Prostate gland (tissue), 2 donors: ENCODE measurements at regions not wholly inside any gene's neighbourhood (a gene's known extent, or its start where the extent isn't known, plus 50 kb on each side); places are given as distances from the start of the nearest gene placed in this dataset.

Experiments used
- DNase-seq: peaks from one replicate; pipeline ENCODE4 v3.0.0-alpha.2; 2019; ENCODE audit warnings: low spot score
- H3K27ac ChIP-seq, 2 donors: fragments of 200-600 bp; sonication (generic); 2 replicates each; pipeline ENCODE4 v1.5.1; 2017 to 2019
- H3K27me3 ChIP-seq: fragments of 200-600 bp; sonication (generic); replicated peaks from 2 replicates; pipeline ENCODE4 v1.5.1; 2019; ENCODE audit not compliant: insufficient read depth
- H3K36me3 ChIP-seq, 2 donors: fragments of 200-600 bp; sonication (generic); 1 replicate in 1 of 2; 2 replicates in 1 of 2; pipeline versions ENCODE4 v1.5.1 to v1.8.1; 2017 to 2019
- H3K4me1 ChIP-seq: fragments of 200-600 bp; sonication (generic); replicated peaks from 2 replicates; pipeline ENCODE4 v1.5.1; 2019
- H3K4me3 ChIP-seq, 2 donors: fragments of 200-600 bp; sonication (generic); 2 replicates each; pipeline ENCODE4 v1.5.1; 2017 to 2019
- H3K9me3 ChIP-seq: fragments of 200-600 bp; sonication (generic); 2 replicates; pipeline ENCODE4 v1.5.1; 2017
- CTCF ChIP-seq, 4 experiments: fragments of 200-600 bp in 2 of 4; fragments of 450-650 bp in 2 of 4; sonication (generic) in 2 of 4; IDR thresholded peaks; 1 replicate in 3 of 4; 2 replicates in 1 of 4; pipeline ENCODE4 v1.5.1; 2016 to 2019; ENCODE audit warnings: antibody characterized with exemption in 4 of 4, mild to moderate bottlenecking in 2 of 4, moderate library complexity in 2 of 4
- POLR2A ChIP-seq: fragments of 450-650 bp; IDR thresholded peaks from one replicate; pipeline ENCODE4 v1.6.1; 2016; ENCODE audit warnings: antibody characterized with exemption, mild to moderate bottlenecking
- POLR2AphosphoS5 ChIP-seq: sonication (generic); formaldehyde crosslinking; IDR thresholded peaks from one replicate; pipeline ENCODE4 v1.6.1; 2017; ENCODE audit warnings: antibody characterized with exemption
- WGBS: methylation state at CpG from one replicate; pipeline ENCODE4 v1.1.5; 2018; 5-methylcytosine and 5-hydroxymethylcytosine counted together
- intact Hi-C: fragments of 100-400 bp; cut with DNase I; formaldehyde crosslinking; loops from one replicate; pipeline ENCODE4 v1.14.2; 2022

DNA sequence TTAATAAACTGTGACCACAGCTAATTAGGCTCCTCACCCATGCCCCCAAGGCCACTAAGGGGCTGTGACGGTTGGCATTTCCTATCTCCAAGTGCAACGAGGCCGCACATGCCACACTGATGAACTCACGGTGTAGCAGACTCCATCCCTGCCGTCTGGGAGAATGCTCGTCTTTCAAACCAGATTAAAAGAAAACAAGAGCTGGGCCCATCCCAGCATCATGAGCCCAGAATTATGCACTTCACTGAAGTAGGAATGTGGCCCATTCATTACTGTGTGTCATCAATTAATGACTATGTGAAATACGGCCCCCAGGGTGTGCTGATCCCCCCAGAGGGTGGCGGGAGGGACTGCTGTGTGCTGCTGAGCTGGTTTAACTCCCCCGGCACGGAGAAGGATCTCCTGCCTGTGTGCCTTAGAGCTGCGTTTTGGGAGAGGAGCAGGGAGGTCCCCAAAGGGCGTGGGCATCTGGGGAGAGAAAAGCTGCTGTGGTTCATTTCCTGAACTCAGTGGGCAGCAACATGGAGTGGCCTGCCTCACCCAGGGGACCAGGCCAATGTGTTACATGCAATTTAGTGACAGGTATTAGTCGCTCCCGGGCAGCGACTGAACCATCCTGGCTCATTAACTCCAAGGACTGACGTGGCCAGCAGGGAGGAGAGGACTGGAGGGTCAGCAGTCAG, 194.5 kb downstream of the FOXL1 start:
- DNase-seq: no peak
- Histone ChIP-seq H3K27me3 (no peaks in the 10 kb centered on the region), H3K36me3 (no peaks in the 10 kb centered on the region), H3K4me3 (no peak overlapping the region), H3K27ac (no peak overlapping the region), H3K9me3 (no peaks in the 10 kb centered on the region), H3K4me1 (no peaks in the 10 kb centered on the region)
- 72% methylated on average over 16 of the region's 16 CpGs for WGBS
- TF ChIP-seq POLR2A: no peak
- no peak for TF ChIP-seq CTCF (IDR thresholded peaks at IDR 0.05)
- no peak for TF ChIP-seq POLR2AphosphoS5
- intact Hi-C loops: no loop called here

DNA sequence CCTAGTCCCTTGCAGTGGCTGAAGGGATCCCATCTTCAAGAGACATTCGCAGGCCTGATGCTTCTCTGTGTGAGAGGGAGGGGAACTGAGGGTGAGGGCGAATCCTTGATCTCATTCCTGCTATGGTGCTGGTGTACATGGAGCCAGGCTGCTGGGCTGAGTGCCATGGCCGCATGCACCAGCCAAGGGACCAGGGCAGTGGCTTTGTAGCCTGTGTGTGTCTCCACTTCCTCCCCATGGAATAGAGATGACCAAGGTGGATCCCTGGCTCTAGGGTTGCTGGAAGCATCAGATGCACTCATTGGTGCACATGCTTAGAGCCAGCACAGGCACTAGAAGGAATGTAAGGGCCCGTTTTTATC, 195.0 kb downstream of the FOXL1 start:
- no peak for TF ChIP-seq POLR2AphosphoS5
- no peak for TF ChIP-seq CTCF (IDR thresholded peaks at IDR 0.05)
- no peak for TF ChIP-seq POLR2A
- no peak for DNase-seq
- no peaks in the 10 kb centered on the region for H3K36me3 ChIP-seq
- H3K9me3 ChIP-seq: no peaks in the 10 kb centered on the region
- H3K27ac ChIP-seq: no peak overlapping the region
- 84% methylated on average over 4 of the region's 4 CpGs for whole genome bisulfite sequencing
- intact Hi-C loops: no loop called here
- H3K4me1 ChIP-seq: no peaks in the 10 kb centered on the region
- H3K27me3 ChIP-seq: no peaks in the 10 kb centered on the region
- H3K4me3 ChIP-seq: no peak overlapping the region

GRCh38 chr16:86774931-86775330, 196.6 kb downstream of the FOXL1 start:
- no peak overlapping the region for H3K4me3 ChIP-seq
- 95% methylated on average over 12 of the region's 12 CpGs for WGBS
- H3K27me3 ChIP-seq: no peaks in the 10 kb centered on the region
- intact Hi-C loops: no loop called here
- no peaks in the 10 kb centered on the region for H3K4me1 ChIP-seq
- no peaks in the 10 kb centered on the region for H3K9me3 ChIP-seq
- no peak overlapping the region for H3K27ac ChIP-seq
- DNase-seq: no peak
- no peaks in the 10 kb centered on the region for H3K36me3 ChIP-seq
- no peak for TF ChIP-seq POLR2A
- no peak for TF ChIP-seq CTCF (IDR thresholded peaks at IDR 0.05)
- no peak for TF ChIP-seq POLR2AphosphoS5

DNA sequence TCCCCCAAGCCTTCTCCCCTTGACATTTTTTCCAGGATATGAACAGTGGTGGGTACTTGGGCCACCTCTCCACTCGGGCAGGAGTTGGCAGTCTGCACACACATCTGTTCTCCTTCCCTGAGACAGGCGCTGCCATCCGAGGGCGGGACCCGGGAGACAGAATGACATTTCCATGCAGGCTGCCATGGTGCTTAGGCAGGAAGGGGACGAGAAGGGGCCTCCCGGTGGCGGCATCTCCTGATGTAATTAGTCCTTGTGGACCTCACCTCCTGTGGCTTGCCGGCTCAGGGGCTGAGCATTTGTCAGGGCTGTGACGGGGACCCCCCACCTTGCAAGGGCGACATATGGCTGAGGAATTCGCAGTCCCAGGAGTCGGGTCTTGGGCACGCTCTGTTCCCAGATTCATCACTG, 197.2 kb downstream of the FOXL1 start:
- H3K36me3 ChIP-seq: no peaks in the 10 kb centered on the region
- H3K27me3 ChIP-seq: no peaks in the 10 kb centered on the region
- intact Hi-C loops: no loop called here
- H3K9me3 ChIP-seq: no peaks in the 10 kb centered on the region
- no peaks in the 10 kb centered on the region for H3K4me1 ChIP-seq
- WGBS: 58% methylated on average over 14 of the region's 14 CpGs
- TF ChIP-seq POLR2AphosphoS5: no peak
- TF ChIP-seq CTCF (IDR thresholded peaks at IDR 0.05): no peak
- no peak for TF ChIP-seq POLR2A
- no peak overlapping the region for H3K4me3 ChIP-seq
- no peak for DNase-seq
- H3K27ac ChIP-seq: no peak overlapping the region

DNA sequence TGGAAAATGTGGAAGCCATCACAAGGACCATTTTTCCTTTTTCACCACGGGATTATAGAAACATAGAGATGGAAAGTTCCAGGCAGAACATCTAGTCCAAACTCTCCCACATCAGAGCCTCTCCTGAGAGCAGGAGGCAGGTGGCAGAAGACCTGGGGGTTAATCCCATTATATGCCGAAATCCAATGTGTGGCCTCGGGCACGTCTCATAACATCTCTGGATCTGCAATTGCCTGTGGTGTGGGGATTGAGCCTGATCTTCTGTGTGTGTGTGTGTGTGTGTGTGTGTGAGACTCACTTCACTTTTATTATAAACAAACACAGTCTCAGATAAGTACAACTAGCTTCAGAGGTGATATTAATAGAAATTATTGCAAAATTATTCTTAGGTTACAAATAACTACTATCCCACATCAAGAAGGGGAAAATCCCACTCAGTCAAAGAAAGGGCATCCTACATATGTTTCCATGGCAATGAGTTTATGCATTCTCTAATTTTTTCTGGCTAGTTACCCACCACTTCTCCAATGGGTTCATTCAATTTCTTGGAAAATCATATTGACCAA, 199.1 kb downstream of the FOXL1 start:
- no peak overlapping the region for H3K27ac ChIP-seq
- H3K4me1 ChIP-seq: no peaks in the 10 kb centered on the region
- H3K27me3 ChIP-seq: no peaks in the 10 kb centered on the region
- intact Hi-C loops: no loop called here
- H3K9me3 ChIP-seq: no peaks in the 10 kb centered on the region
- DNase-seq: no peak
- no peaks in the 10 kb centered on the region for H3K36me3 ChIP-seq
- TF ChIP-seq CTCF (IDR thresholded peaks at IDR 0.05): no peak
- TF ChIP-seq POLR2A: no peak
- no peak for TF ChIP-seq POLR2AphosphoS5
- H3K4me3 ChIP-seq: no peak overlapping the region
- 56% methylated on average over 4 of the region's 4 CpGs for WGBS
